HL-60 (cell line): ENCODE measurements at regions not wholly inside any gene's neighbourhood (a gene's known extent, or its start where the extent isn't known, plus 50 kb on each side); places are given as distances from the start of the nearest gene placed in this dataset.
"Not testable (repeated sequence)": the region's sequence is repeated elsewhere in the genome, so short reads cannot be mapped to it uniquely, and the experiment has no call there.

Experiments
- DNase-seq, 2 experiments: peaks; one replicate each; pipeline ENCODE4 v3.0.0-alpha.2; 2010 to 2020; ENCODE audit warnings: low read depth in 1 of 2, low spot score in 1 of 2
- H3K27ac ChIP-seq: fragments of 250-450 bp; sonication (Bioruptor Pico); replicated peaks from 2 replicates; pipeline ENCODE4 v1.5.1; 2020; ENCODE audit warnings: mild to moderate bottlenecking, moderate library complexity
- H3K27me3 ChIP-seq: fragments of 250-450 bp; sonication (Bioruptor Pico); 2 replicates; pipeline ENCODE4 v1.5.1; 2021; ENCODE audit warnings: mild to moderate bottlenecking, moderate library complexity; ENCODE audit not compliant: insufficient read depth, poor library complexity, severe bottlenecking
- H3K4me3 ChIP-seq: replicated peaks from 2 replicates; pipeline ENCODE4 v1.5.1; 2011; ENCODE audit warnings: mild to moderate bottlenecking, control low read depth, low read length; ENCODE audit not compliant: insufficient read depth
- GABPA ChIP-seq: IDR thresholded peaks from 2 replicates; pipeline ENCODE4 v1.6.1; 2012; ENCODE audit warnings: low read depth
- POLR2AphosphoS5 ChIP-seq: IDR thresholded peaks from 2 replicates; pipeline ENCODE4 v1.6.1; 2012; ENCODE audit warnings: low read depth
- SPI1 ChIP-seq: IDR thresholded peaks from 2 replicates; pipeline ENCODE4 v1.6.1; 2012; ENCODE audit warnings: low read depth, mild to moderate bottlenecking, borderline replicate concordance
- TF ChIP-seq, protein P1 (sequence below): IDR thresholded peaks from 2 replicates; pipeline ENCODE4 v1.6.1; 2012; ENCODE audit warnings: low read depth; ENCODE audit not compliant: insufficient replicate concordance
- TF ChIP-seq, protein P2 (sequence below): IDR thresholded peaks from one replicate; pipeline ENCODE4 v1.5.1; 2011; ENCODE audit warnings: low read length, control low read depth, inconsistent platforms; ENCODE audit not compliant: insufficient read depth

DNA sequence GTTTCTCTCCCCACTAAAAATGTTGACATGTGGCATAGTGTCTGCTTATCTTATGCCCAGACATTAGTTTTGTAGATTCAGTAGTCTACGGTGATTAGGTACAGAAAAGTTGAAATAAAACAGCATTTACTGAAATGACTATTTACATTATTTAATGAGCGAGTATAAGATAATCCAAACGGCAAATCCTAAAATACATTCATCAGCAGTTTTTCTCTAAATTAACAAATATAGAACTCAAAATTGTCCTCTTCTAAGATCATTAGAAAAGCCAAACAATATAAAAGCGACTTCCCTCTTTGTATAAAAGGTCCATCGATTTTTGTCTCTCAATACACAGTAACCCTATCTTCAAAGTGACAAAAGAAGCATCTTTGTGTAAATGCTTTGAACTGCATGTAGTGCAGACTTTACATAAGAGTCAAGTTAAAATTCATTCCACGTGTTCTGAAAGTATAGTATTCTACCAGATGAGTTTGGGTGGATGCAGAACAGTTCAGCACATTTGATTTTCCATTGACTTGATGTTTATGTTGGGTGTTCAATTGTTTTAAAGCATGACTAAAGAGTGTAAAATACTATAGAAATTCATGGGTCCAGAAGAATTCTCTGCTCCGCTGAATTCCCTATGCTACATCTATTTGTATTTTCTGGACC is 480.8 kb upstream of the DPH6 start:
- Histone ChIP-seq H3K27ac (no peak overlapping the region), H3K27me3 (no peaks in the 10 kb centered on the region), H3K4me3 (no peak overlapping the region)
- no peak for DNase-seq
- no peak for TF ChIP-seq GABPA
- TF ChIP-seq, protein P1, sequence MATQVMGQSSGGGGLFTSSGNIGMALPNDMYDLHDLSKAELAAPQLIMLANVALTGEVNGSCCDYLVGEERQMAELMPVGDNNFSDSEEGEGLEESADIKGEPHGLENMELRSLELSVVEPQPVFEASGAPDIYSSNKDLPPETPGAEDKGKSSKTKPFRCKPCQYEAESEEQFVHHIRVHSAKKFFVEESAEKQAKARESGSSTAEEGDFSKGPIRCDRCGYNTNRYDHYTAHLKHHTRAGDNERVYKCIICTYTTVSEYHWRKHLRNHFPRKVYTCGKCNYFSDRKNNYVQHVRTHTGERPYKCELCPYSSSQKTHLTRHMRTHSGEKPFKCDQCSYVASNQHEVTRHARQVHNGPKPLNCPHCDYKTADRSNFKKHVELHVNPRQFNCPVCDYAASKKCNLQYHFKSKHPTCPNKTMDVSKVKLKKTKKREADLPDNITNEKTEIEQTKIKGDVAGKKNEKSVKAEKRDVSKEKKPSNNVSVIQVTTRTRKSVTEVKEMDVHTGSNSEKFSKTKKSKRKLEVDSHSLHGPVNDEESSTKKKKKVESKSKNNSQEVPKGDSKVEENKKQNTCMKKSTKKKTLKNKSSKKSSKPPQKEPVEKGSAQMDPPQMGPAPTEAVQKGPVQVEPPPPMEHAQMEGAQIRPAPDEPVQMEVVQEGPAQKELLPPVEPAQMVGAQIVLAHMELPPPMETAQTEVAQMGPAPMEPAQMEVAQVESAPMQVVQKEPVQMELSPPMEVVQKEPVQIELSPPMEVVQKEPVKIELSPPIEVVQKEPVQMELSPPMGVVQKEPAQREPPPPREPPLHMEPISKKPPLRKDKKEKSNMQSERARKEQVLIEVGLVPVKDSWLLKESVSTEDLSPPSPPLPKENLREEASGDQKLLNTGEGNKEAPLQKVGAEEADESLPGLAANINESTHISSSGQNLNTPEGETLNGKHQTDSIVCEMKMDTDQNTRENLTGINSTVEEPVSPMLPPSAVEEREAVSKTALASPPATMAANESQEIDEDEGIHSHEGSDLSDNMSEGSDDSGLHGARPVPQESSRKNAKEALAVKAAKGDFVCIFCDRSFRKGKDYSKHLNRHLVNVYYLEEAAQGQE = no peak

DNA sequence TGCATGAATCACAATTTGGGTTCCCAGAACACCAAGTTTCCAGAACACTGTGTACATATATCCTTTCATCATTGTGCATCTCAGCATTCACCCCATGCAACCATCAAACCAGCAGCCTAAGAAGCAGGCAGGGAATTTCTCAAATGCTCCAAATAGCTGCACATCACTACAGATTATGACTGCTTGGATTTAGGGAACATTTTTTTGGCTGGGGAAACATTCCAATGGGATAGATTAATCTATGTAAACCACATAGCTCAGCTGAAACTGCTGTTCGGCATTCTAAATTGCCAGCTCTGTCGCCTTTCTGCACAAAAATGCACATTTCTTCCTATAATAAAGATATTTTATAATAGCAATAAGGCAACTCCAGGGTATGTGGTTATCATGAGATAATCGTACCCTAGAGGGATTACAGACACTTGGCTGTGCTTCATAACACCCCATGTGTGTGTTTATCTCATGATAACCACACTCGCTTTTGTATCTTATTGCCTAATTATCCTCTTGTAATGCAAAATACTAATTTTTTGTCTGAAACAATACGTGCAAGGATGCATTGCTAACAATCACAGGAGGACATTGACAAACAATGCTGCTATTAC is 483.7 kb upstream of the DPH6 start:
- Histone ChIP-seq H3K27me3 (no peaks in the 10 kb centered on the region), H3K27ac (no peak overlapping the region), H3K4me3 (no peak overlapping the region)
- no peak for TF ChIP-seq SPI1
- TF ChIP-seq, protein P1 = no peak
- TF ChIP-seq, protein P2, sequence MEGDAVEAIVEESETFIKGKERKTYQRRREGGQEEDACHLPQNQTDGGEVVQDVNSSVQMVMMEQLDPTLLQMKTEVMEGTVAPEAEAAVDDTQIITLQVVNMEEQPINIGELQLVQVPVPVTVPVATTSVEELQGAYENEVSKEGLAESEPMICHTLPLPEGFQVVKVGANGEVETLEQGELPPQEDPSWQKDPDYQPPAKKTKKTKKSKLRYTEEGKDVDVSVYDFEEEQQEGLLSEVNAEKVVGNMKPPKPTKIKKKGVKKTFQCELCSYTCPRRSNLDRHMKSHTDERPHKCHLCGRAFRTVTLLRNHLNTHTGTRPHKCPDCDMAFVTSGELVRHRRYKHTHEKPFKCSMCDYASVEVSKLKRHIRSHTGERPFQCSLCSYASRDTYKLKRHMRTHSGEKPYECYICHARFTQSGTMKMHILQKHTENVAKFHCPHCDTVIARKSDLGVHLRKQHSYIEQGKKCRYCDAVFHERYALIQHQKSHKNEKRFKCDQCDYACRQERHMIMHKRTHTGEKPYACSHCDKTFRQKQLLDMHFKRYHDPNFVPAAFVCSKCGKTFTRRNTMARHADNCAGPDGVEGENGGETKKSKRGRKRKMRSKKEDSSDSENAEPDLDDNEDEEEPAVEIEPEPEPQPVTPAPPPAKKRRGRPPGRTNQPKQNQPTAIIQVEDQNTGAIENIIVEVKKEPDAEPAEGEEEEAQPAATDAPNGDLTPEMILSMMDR = no peak
- TF ChIP-seq POLR2AphosphoS5 = no peak
- TF ChIP-seq GABPA = no peak
- no peak for DNase-seq

DNA sequence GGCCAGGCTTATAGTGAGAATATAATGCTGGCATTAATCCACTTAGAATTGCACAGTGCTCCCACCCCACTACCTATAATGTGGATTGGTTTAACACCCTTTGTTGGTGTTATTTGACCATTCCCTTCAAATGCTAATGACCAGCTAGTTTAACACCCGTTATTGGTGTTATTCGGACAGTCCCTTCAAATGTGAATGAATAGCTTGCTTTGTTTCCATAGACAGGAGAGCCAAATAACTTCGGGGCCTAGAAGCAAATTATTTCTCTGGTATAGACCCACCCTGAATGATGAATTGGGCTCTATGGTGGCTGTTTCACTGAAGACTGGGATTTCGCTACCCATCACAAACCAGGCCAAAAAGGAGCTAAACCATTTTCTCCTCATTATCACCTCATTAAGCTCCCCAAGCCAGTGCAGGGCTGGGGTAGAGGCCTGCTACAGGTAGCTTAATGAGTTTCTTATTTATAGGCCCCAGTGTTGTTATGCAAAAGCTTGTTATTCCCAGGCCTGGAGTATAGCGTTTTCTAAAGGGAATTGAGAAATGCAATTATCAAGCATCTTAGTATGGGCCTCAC is 494.1 kb upstream of the DPH6 start:
- Histone ChIP-seq H3K27me3 (no peaks in the 10 kb centered on the region), H3K27ac (no peak overlapping the region), H3K4me3 (no peak overlapping the region)
- TF ChIP-seq, protein P2 = no peak
- TF ChIP-seq GABPA = no peak
- no peak for TF ChIP-seq POLR2AphosphoS5
- TF ChIP-seq, protein P1 = no peak
- no peak for TF ChIP-seq SPI1
- no peak for DNase-seq

DNA sequence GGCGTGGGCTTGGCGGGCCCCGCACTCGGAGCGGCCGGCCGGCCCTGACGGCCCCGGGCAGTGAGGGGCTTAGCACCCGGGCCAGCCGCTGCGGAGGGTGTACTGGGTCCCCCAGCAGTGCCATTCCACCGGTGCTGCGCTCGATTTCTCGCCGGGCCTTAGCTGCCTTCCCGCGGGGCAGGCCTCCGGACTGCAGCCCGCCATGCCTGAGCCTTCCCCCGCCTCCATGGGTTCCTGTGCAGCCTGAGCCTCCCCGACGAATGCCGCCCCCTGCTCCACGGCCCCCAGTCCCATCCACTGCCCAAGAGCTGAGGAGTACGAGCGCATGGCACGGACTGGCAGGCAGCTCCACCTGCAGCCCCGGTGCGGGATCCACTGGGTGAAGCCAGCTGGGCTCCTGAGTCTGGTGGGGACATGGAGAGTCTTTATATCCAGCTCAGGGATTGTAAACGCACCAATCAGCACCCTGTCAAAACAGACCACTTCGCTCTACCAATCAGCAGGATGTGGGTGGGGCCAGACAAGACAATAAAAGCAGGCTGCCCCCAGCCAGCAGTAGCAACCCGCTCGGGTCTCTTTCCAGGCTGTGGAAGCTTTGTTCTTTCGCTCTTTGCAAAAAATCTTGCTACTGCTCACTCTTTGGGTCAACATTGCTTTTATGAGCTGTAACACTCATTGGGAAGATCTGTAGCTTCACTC is 501.2 kb upstream of the DPH6 start:
- not testable (repeated sequence) for H3K27me3 ChIP-seq, H3K4me3 ChIP-seq, H3K27ac ChIP-seq, DNase-seq
